Liver (tissue), 8 donors: ENCODE measurements at regions not wholly inside any gene's neighbourhood (a gene's known extent, or its start where the extent isn't known, plus 50 kb on each side); places are given as distances from the start of the nearest gene placed in this dataset.

ENCODE experiments used
- DNase-seq: peaks from one replicate; pipeline ENCODE4 v3.0.0-alpha.2; 2017; ENCODE audit warnings: low spot score
- H3K27ac ChIP-seq, 2 donors: one replicate each; pipeline ENCODE4 v1.7.0; 2013; ENCODE audit warnings: inconsistent platforms in 2 of 2, low read length in 2 of 2, control low read depth in 1 of 2, low read depth in 1 of 2, mild to moderate bottlenecking in 1 of 2
- H3K27me3 ChIP-seq, 4 donors: one replicate each; pipeline versions ENCODE4 v1.6.1 to v1.7.0; 2013; ENCODE audit warnings: low read length in 3 of 4, inconsistent platforms in 1 of 4, mild to moderate bottlenecking in 1 of 4, moderate library complexity in 1 of 4; ENCODE audit not compliant: control insufficient read depth in 4 of 4, insufficient read depth in 4 of 4
- H3K36me3 ChIP-seq, 4 donors: one replicate each; pipeline versions ENCODE4 v1.6.1 to v1.7.0; 2013; ENCODE audit warnings: low read length in 3 of 4, mild to moderate bottlenecking in 3 of 4, low read depth in 1 of 4, moderate library complexity in 1 of 4; ENCODE audit not compliant: control insufficient read depth in 4 of 4, insufficient read depth in 3 of 4
- H3K4me1 ChIP-seq, 4 donors: one replicate each; pipeline versions ENCODE4 v1.6.1 to v1.7.0; 2013; ENCODE audit warnings: low read length in 3 of 4, mild to moderate bottlenecking in 3 of 4, moderate library complexity in 1 of 4; ENCODE audit not compliant: control insufficient read depth in 4 of 4, insufficient read depth in 4 of 4
- H3K4me3 ChIP-seq, 3 donors: one replicate each; pipeline versions ENCODE4 v1.6.1 to v1.7.0; 2013; ENCODE audit warnings: low read length in 3 of 3, control low read depth in 1 of 3, low read depth in 1 of 3, mild to moderate bottlenecking in 1 of 3
- H3K9ac ChIP-seq, 2 donors: one replicate each; pipeline ENCODE4 v1.7.0; 2013; ENCODE audit warnings: low read length in 2 of 2, mild to moderate bottlenecking in 2 of 2, moderate library complexity in 2 of 2, control low read depth in 1 of 2, low read depth in 1 of 2
- H3K9me3 ChIP-seq, 4 donors: one replicate each; pipeline versions ENCODE4 v1.6.1 to v1.7.0; 2013; ENCODE audit warnings: low read length in 3 of 4; ENCODE audit not compliant: control insufficient read depth in 4 of 4
- EGR1 ChIP-seq, 2 donors: IDR thresholded peaks; 2 replicates each; pipeline ENCODE4 v1.6.1; 2016 to 2018; ENCODE audit warnings: antibody characterized with exemption in 2 of 2, low read depth in 2 of 2
- FOXA1 ChIP-seq: IDR thresholded peaks from 2 replicates; pipeline ENCODE4 v1.6.1; 2016; ENCODE audit warnings: antibody characterized with exemption
- FOXA2 ChIP-seq: IDR thresholded peaks from 2 replicates; pipeline ENCODE4 v1.6.1; 2016; ENCODE audit warnings: antibody characterized with exemption
- JUND ChIP-seq, 2 donors: IDR thresholded peaks; 2 replicates each; pipeline ENCODE4 v1.6.1; 2016; ENCODE audit warnings: antibody characterized with exemption in 2 of 2
- NR2F2 ChIP-seq: IDR thresholded peaks from 2 replicates; pipeline ENCODE4 v1.6.1; 2016; ENCODE audit warnings: antibody characterized with exemption
- RAD21 ChIP-seq, 2 donors: IDR thresholded peaks; 2 replicates each; pipeline ENCODE4 v1.6.1; 2016; ENCODE audit warnings: antibody characterized with exemption in 2 of 2, mild to moderate bottlenecking in 2 of 2
- SP1 ChIP-seq: IDR thresholded peaks from 2 replicates; pipeline ENCODE4 v1.6.1; 2018; ENCODE audit warnings: antibody characterized with exemption, mild to moderate bottlenecking
- TAF1 ChIP-seq: conservative IDR thresholded peaks from 2 replicates; pipeline ENCODE4 v1.6.1; 2016; ENCODE audit warnings: antibody characterized with exemption, mild to moderate bottlenecking
- WGBS: extraction: QIAGEN DNeasy Blood & Tissue Kit; methylation state at CpG from one replicate; pipeline ENCODE4 v1.1.7; 2013; 5-methylcytosine and 5-hydroxymethylcytosine counted together
- TF ChIP-seq, protein P1 (sequence below): IDR thresholded peaks from 2 replicates; pipeline ENCODE4 v1.6.1; 2016; ENCODE audit warnings: antibody characterized with exemption, mild to moderate bottlenecking
- TF ChIP-seq, protein P2 (sequence below): IDR thresholded peaks from 2 replicates; pipeline ENCODE4 v1.6.1; 2016; ENCODE audit warnings: antibody characterized with exemption
- TF ChIP-seq, protein P3 (sequence below): IDR thresholded peaks from 2 replicates; pipeline ENCODE4 v1.6.1; 2016; ENCODE audit warnings: antibody characterized with exemption
- TF ChIP-seq, protein P4 (sequence below): fragments of 150-350 bp; IDR thresholded peaks from 2 replicates; pipeline ENCODE4 v1.5.1; 2017; ENCODE audit warnings: improper control_type of control experiment, low read depth, low read length; ENCODE audit not compliant: missing input control
- donor health status: healthy.
- donor health status: healthy.
- donor health status: healthy.
- donor health status: healthy.
- donor health status: healthy.

DNA sequence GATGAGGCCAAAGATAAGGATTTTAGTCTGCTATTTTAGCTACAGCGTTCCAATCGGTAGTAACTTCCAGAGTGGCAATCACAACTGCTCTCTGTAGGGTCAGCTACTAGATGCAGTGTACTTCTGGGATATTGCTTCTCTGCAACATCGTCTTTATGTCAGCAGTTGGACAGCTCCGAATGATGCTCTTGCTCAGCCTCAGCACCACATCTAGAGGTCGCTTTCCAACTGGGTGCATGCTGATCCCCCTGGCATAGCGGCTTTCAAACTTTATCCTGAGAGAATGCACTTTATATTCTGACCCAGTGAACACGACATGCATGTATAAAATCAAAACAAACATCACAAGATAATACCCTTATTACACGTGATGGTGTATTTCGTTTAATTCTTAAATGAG, 219.6 kb downstream of the C11orf87 start:
- no peak for DNase-seq
- WGBS, result 23% methylated on average over 9 of the region's 9 CpGs
- TF ChIP-seq JUND (IDR thresholded peaks at IDR 0.05) (no peak), FOXA1 (no peak)
- TF ChIP-seq, protein P1, sequence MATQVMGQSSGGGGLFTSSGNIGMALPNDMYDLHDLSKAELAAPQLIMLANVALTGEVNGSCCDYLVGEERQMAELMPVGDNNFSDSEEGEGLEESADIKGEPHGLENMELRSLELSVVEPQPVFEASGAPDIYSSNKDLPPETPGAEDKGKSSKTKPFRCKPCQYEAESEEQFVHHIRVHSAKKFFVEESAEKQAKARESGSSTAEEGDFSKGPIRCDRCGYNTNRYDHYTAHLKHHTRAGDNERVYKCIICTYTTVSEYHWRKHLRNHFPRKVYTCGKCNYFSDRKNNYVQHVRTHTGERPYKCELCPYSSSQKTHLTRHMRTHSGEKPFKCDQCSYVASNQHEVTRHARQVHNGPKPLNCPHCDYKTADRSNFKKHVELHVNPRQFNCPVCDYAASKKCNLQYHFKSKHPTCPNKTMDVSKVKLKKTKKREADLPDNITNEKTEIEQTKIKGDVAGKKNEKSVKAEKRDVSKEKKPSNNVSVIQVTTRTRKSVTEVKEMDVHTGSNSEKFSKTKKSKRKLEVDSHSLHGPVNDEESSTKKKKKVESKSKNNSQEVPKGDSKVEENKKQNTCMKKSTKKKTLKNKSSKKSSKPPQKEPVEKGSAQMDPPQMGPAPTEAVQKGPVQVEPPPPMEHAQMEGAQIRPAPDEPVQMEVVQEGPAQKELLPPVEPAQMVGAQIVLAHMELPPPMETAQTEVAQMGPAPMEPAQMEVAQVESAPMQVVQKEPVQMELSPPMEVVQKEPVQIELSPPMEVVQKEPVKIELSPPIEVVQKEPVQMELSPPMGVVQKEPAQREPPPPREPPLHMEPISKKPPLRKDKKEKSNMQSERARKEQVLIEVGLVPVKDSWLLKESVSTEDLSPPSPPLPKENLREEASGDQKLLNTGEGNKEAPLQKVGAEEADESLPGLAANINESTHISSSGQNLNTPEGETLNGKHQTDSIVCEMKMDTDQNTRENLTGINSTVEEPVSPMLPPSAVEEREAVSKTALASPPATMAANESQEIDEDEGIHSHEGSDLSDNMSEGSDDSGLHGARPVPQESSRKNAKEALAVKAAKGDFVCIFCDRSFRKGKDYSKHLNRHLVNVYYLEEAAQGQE, result peak; percentile 95
- H3K4me3 ChIP-seq, result no peak overlapping the region
- H3K27ac ChIP-seq, result no peak overlapping the region
- H3K9ac ChIP-seq, result no peak overlapping the region
- no peaks in the 10 kb centered on the region for H3K4me1 ChIP-seq
- no peaks in the 10 kb centered on the region for H3K9me3 ChIP-seq
- peaks cover 0 to 2% (median 0%) of the 10 kb centered on the region in 4 donors for H3K27me3 ChIP-seq
- H3K36me3 ChIP-seq, result no peaks in the 10 kb centered on the region

DNA sequence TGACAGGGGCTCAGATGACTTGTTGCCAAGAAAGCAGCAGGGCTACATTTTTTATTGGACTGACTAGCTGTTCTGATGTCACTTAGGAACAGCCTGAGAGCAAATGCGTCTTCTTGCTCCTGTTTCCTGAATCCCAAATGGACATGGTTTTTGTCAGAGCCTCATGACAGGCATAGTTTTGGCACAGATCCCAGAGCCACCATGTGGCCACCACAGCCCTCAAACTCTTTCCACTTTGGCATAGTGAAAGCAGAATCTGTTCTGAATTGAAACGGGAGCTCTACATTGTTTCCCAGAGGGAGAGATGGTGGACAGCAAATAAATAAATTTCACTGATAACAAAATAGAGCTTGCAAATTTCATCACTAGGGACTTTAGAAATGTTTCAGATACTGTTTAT, 222.2 kb downstream of the C11orf87 start:
- peaks cover 0 to 2% (median 0%) of the 10 kb centered on the region in 4 donors for H3K27me3 ChIP-seq
- H3K36me3 ChIP-seq, result no peaks in the 10 kb centered on the region
- no peak overlapping the region for H3K9ac ChIP-seq
- 59% methylated on average over 2 of the region's 2 CpGs for WGBS
- no peaks in the 10 kb centered on the region for H3K9me3 ChIP-seq
- TF ChIP-seq, protein P1, result no peak
- TF ChIP-seq EGR1 (IDR thresholded peaks at IDR 0.05; ENCODE audit: low read depth in 2 of 2) (no peak), FOXA2 (no peak), FOXA1 (no peak), SP1 (no peak), JUND (IDR thresholded peaks at IDR 0.05) (no peak), NR2F2 (no peak), RAD21 (IDR thresholded peaks at IDR 0.05) (no peak), TAF1 (no peak)
- TF ChIP-seq, protein P2, sequence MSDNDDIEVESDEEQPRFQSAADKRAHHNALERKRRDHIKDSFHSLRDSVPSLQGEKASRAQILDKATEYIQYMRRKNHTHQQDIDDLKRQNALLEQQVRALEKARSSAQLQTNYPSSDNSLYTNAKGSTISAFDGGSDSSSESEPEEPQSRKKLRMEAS, result no peak
- TF ChIP-seq, protein P3, sequence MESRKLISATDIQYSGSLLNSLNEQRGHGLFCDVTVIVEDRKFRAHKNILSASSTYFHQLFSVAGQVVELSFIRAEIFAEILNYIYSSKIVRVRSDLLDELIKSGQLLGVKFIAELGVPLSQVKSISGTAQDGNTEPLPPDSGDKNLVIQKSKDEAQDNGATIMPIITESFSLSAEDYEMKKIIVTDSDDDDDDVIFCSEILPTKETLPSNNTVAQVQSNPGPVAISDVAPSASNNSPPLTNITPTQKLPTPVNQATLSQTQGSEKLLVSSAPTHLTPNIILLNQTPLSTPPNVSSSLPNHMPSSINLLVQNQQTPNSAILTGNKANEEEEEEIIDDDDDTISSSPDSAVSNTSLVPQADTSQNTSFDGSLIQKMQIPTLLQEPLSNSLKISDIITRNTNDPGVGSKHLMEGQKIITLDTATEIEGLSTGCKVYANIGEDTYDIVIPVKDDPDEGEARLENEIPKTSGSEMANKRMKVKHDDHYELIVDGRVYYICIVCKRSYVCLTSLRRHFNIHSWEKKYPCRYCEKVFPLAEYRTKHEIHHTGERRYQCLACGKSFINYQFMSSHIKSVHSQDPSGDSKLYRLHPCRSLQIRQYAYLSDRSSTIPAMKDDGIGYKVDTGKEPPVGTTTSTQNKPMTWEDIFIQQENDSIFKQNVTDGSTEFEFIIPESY, result no peak
- TF ChIP-seq, protein P4, sequence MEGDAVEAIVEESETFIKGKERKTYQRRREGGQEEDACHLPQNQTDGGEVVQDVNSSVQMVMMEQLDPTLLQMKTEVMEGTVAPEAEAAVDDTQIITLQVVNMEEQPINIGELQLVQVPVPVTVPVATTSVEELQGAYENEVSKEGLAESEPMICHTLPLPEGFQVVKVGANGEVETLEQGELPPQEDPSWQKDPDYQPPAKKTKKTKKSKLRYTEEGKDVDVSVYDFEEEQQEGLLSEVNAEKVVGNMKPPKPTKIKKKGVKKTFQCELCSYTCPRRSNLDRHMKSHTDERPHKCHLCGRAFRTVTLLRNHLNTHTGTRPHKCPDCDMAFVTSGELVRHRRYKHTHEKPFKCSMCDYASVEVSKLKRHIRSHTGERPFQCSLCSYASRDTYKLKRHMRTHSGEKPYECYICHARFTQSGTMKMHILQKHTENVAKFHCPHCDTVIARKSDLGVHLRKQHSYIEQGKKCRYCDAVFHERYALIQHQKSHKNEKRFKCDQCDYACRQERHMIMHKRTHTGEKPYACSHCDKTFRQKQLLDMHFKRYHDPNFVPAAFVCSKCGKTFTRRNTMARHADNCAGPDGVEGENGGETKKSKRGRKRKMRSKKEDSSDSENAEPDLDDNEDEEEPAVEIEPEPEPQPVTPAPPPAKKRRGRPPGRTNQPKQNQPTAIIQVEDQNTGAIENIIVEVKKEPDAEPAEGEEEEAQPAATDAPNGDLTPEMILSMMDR, result no peak
- DNase-seq, result no peak
- no peaks in the 10 kb centered on the region for H3K4me1 ChIP-seq
- no peak overlapping the region for H3K4me3 ChIP-seq
- no peak overlapping the region for H3K27ac ChIP-seq
